Fibroblast of peridontal ligament (primary cell): ENCODE measurements at regions not wholly inside any gene's neighbourhood (a gene's known extent, or its start where the extent isn't known, plus 50 kb on each side); places are given as distances from the start of the nearest gene placed in this dataset.
A peak's percentile ranks its signal among the peaks of the same experiment; 100 is the strongest.

Source experiments
- DNase-seq: peaks from one replicate; pipeline ENCODE4 v3.0.0-alpha.2; 2010; ENCODE audit errors: extremely low read depth

DNA sequence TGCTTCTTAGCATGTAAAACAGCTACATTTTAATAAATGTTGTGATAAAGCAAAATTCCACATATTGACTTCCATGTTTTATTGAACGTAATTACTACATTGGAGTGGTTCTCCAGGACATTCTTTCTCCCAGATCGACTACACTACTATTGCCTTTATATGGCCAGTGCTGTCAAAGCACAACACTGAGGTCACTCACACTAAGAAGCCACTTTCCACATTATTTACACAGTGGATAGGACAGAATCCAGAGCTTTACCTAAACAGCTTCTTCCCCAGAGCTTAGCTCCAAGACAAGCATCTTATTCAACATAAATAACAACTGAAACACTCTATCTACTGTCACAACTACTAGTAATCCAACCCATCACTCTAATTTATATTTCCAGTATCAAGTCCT lies 73.9 kb upstream of the WDR75 start:
- no peak for DNase-seq

DNA sequence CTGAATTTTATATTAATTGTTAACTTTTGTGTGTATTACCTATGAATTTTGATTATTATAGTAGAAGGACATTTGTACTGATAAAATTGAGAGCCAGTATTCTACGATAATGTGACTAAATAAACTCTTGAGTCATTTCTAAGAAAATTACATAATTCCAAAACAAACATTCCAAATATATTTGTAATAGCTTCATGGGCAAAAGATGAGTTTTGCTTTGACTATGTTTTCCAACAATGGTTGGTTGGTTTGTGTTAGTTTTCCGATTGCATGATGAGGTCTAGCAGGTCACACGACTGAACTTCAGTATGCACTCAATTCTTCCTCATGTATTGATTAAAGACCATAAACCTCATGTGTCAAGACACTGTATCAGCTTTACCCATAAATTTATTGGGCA lies 71.7 kb upstream of the WDR75 start:
- peak; percentile 90 for DNase-seq

DNA sequence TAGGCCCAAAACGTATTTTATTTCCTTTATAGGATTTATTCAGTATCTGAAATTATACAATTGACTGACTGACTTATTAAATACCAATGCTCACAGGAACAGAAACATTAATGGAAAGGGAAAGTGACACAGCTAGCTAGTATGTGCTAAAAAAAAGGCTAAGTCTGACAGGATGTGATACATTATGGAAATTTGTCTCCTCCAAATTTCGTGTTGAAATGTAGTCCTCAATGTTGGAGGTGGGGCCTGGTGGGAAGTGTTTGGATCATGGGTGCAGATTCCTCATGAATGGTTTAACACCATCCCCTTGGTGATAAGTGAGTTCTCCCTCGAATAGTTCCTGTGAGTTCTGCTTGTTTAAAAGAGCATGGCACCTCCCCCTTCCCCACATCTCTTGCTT lies 70.6 kb upstream of the WDR75 start:
- DNase-seq: no peak

DNA sequence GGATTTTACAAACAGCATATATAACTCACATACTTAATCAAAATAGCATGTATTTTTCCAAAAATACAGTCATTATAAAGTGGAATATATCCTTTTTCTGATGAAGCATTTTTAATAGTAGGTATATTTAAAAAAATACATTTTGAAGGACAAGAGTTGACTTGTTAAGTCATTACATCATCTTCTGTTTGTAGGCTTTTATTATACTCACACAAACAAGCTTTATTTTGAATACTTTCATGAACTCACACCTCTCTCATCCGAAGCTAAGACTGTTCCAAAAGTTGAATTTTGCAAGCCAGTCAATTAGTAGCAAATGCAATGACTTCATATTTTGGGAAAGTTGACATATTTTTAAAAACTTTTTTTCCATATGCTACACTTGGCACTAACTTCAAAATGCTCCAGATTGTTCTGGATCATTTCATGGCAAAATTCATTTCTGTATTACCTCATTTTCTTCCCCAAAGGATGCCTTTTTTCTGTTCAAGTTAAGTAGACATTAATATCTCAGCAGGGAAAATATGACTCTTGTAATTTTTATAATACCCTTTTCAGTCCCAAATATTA lies 68.5 kb upstream of the WDR75 start:
- peak; percentile 50 for DNase-seq

DNA sequence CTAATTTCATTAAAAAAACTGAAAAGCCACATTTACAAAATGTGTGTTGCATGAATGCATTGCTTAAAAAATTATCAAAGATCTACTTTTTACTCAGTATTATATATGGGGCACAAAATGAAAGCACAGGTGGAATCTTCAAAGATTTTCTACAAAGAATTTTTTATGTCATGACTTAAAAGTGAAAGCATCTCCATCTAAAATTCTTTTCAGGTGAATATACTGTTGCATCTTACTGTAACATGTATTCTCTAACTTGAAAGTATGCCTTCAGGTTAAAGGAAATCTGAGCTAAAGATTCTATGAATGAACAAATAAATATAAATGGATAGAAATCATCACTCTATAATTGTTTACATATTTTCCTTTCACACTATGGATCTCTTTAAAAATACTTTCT lies 66.8 kb upstream of the WDR75 start:
- DNase-seq: no peak

DNA sequence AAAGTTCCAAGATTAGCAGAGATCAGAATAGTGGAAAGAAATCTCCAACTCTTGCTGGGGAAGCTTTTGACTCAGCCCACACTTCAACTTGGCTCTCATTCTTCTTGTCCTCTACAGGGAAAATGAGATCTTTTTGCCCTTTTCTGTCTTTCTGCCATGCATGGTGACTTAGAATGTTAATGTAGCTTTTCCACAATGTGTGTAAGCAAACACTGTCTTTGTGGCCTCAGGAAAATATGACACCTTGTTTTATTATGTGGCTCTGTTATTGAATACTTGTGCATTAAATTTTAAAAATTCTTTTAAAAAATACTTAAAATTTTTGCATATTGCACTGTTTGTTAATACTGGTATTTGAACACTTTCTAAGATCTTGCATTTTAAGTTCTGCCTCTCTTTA lies 65.4 kb upstream of the WDR75 start:
- no peak for DNase-seq

DNA sequence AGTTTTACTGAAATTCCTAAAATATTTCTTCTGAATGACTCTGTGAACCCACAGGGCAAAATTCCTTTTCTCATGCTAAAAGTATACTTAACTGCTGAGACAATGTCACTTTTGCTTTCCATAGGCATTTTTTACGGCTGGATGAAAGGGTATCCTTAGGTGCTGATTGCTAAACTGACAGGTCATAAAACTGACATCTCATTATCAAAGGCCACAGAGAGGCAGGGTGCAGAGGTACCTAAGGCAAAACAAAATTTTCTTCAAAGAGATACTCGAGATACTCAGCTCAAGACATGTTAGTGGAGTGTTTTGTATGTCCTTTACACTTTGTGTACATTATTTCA lies 62.0 kb upstream of the WDR75 start:
- peak; percentile 72 for DNase-seq

DNA sequence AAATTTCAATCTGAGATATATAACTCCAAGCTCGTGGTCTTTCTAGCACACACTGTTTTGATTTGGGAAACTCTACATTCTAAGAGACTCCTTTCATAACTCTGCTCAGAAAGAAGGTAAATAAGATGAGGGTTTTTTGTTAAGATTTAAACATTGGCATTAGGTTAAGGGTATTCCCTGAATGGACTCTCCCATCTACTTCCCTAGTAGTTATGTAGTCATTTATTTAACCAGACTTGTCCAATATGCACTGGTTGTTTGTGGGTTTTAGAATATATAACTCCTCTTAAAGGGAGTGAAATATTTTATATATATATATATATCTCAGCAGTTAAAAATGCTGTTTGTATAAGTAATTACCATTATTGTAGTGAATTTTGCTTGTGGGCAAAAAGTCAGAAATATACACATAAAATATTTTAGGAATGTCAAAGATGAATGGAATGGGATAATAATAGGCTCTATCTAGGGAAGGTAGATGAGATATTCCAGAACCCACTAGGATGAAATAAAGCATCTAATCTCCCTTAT lies 61.5 kb upstream of the WDR75 start:
- peak; percentile 63 for DNase-seq

DNA sequence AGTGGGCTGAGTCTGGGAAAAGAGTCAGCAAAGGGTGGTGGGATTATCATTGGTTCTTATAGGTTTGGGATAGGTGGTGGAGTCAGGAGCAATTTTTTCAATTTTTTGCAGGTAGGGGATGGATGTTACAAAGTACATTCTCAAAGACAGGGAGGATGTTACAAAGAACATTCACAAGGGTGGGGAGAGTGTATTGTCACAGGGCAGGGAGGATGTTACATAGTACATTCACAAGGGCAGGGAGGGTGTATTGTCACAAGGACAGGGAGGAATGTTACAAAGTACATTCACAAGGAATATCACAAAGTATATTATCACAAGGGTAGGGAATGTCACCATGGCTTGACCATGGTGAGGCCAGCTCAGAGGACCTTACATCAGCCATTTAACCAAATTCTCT lies 58.6 kb upstream of the WDR75 start:
- DNase-seq: no peak

DNA sequence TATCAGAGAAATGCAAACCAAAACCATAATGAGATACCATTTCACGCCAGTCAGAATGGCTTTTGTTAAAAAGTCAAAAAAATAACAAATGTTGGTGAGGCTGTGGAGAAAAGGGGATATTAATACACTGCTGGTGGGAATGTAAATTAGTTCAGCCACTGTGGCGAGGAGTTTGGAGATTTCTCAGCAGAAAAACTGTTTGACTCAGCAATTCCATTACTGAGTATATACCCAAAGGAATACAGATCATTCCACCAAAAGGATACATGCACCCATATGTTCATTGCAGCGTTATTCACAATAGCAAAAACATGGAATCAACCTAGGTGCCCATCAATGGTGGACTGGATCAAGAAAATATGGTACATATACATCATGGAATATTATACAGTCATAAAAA lies 54.5 kb upstream of the WDR75 start:
- no peak for DNase-seq

DNA sequence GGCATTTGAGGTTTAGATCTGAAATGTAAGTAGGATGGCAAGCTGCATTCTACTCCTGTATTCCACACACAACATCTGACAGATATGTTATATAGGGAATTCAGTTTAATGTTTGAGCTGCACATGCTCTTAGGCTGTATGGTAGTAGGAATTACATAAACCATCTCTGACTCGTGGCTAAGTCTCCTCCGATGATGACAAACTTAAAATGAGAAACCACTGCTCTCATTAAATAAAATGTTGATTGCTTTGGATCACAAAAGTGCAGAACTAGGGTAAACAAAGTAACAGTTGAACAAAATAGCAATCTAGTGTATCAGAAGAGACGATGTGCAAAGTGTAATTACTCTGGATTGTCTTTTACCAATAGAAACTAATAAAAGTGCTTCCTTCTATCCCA lies 50.1 kb upstream of the WDR75 start:
- peak; percentile 42 for DNase-seq
